Gastroesophageal sphincter (tissue), 4 donors: ENCODE measurements at regions not wholly inside any gene's neighbourhood (a gene's known extent, or its start where the extent isn't known, plus 50 kb on each side); places are given as distances from the start of the nearest gene placed in this dataset.

ENCODE experiments used
- ATAC-seq: fragments of 150-250 bp; one replicate; pipeline ENCODE4 v1.9.1; 2016; ENCODE audit warnings: mild to moderate bottlenecking, moderate library complexity
- H3K27ac ChIP-seq, 4 donors: fragments of 200-600 bp; sonication (generic) in 3 of 4; 1 replicate in 3 of 4; 2 replicates in 1 of 4; pipeline ENCODE4 v1.5.1; 2016 to 2019
- H3K27me3 ChIP-seq: fragments of 200-600 bp; sonication (generic); one replicate; pipeline ENCODE4 v1.5.1; 2019
- H3K36me3 ChIP-seq, 2 donors: fragments of 200-600 bp; sonication (generic); one replicate each; pipeline ENCODE4 v1.5.1; 2019; ENCODE audit warnings: control low read depth in 1 of 2
- H3K4me1 ChIP-seq, 3 donors: fragments of 200-600 bp; sonication (generic); 1 replicate in 2 of 3; 2 replicates in 1 of 3; pipeline ENCODE4 v1.5.1; 2016 to 2019; ENCODE audit warnings: control low read depth in 2 of 3
- H3K4me3 ChIP-seq, 2 donors: fragments of 200-600 bp; sonication (generic); one replicate each; pipeline ENCODE4 v1.5.1; 2019; ENCODE audit warnings: mild to moderate bottlenecking in 1 of 2, moderate library complexity in 1 of 2
- H3K9me3 ChIP-seq, 3 donors: fragments of 200-600 bp; sonication (generic); one replicate each; pipeline ENCODE4 v1.5.1; 2017 to 2019; ENCODE audit warnings: control low read depth in 2 of 3
- EP300 ChIP-seq: sonication (generic); formaldehyde crosslinking; IDR thresholded peaks from one replicate; pipeline ENCODE4 v1.6.1; 2017; ENCODE audit warnings: antibody characterized with exemption, mild to moderate bottlenecking
- POLR2A ChIP-seq, 2 donors: fragments of 450-650 bp; IDR thresholded peaks; one replicate each; pipeline ENCODE4 v1.6.1; 2017; ENCODE audit warnings: antibody characterized with exemption in 2 of 2, mild to moderate bottlenecking in 2 of 2, moderate library complexity in 1 of 2
- POLR2AphosphoS5 ChIP-seq: sonication (generic); formaldehyde crosslinking; IDR thresholded peaks from one replicate; pipeline ENCODE4 v1.6.1; 2017; ENCODE audit warnings: antibody characterized with exemption
- WGBS, 2 donors: methylation state at CpG; one replicate each; pipeline ENCODE4 v1.1.5; 2018; ENCODE audit warnings: low coverage in 1 of 2; 5-methylcytosine and 5-hydroxymethylcytosine counted together
- TF ChIP-seq, protein P1 (sequence below), 4 experiments: fragments of 200-600 bp in 2 of 4; fragments of 450-650 bp in 2 of 4; sonication (generic) in 1 of 4; IDR thresholded peaks; one replicate each; pipeline ENCODE4 v1.5.1; 2017 to 2019; ENCODE audit warnings: antibody characterized with exemption in 4 of 4, mild to moderate bottlenecking in 2 of 4, moderate library complexity in 2 of 4

DNA sequence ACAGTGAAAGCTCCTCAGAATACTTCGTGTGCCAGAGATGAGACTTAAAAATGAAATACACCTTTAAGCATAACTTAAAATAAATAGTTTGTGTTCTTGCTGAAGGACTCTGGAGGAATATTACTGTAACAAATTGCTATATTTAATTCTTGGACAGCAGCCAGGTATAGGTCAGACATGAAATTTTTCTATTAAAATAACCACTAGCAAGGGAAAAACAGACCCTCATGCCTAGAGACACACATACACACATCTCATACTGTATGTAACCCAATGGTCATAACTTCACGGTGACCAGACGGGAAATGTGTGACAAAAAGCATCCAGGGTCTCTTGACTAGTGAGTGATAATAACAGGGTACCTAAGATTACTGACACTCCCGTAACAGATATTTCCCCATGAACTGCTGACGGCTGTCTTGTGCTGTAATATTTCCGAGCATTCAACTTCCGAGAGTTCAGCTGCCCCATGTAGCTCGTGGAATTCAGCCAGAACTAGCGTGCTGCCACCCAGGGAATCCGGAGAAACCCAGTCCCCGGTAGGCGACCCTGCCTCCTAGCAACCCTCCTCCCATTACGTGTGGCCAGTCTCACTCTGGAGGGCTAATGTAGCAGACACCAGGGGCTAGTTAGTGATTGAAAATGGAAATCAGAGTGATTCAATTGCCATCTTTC is 2295.1 kb upstream of the WWC1 start:
- peak overlapping the region in 1 of 2 donors; percentile 7 for H3K4me3 ChIP-seq
- peaks cover 0 to 8% (median 0%) of the 10 kb centered on the region in 3 donors for H3K4me1 ChIP-seq
- ATAC-seq: peak; percentile 34

DNA sequence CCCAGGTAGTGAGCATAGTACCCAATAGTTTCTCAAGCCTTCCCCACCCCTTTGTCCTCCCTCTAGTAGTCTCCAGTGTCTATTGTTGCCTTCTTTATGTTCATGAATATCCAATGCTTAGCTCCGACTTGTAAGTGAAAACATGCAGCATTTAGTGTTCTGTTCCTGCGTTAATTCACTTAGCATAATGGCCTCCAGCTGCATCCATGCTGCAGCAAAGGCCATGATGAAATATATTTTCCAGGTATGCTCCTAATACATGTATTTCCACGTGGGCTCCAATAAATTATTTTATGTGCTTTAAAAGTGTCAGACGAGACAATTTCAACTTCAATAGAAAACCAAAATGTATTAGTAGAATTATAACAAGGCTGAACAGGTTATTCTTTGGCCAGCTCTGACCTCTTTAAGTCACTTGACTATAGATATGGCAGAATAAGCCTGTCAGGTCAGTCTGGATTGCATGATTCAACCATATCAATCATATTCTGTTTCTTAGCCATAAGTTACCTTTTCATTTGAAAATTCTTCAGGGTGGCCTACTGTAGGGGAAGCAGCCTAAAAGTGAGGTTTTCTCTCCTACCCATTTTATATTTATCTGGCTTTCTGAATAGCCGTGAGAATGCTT is 2291.6 kb upstream of the WWC1 start:
- no peak for ATAC-seq

More for the DNA sequence above, 2295.1 kb upstream of the WWC1 start:
- Histone ChIP-seq H3K27me3 (peaks cover 4% of the 10 kb centered on the region), H3K9me3 (no peaks in the 10 kb centered on the region), H3K36me3 (no peaks in the 10 kb centered on the region), H3K27ac (no peak overlapping the region)
- TF ChIP-seq, protein P1, sequence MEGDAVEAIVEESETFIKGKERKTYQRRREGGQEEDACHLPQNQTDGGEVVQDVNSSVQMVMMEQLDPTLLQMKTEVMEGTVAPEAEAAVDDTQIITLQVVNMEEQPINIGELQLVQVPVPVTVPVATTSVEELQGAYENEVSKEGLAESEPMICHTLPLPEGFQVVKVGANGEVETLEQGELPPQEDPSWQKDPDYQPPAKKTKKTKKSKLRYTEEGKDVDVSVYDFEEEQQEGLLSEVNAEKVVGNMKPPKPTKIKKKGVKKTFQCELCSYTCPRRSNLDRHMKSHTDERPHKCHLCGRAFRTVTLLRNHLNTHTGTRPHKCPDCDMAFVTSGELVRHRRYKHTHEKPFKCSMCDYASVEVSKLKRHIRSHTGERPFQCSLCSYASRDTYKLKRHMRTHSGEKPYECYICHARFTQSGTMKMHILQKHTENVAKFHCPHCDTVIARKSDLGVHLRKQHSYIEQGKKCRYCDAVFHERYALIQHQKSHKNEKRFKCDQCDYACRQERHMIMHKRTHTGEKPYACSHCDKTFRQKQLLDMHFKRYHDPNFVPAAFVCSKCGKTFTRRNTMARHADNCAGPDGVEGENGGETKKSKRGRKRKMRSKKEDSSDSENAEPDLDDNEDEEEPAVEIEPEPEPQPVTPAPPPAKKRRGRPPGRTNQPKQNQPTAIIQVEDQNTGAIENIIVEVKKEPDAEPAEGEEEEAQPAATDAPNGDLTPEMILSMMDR (IDR thresholded peaks at IDR 0.05): no peak
- TF ChIP-seq POLR2AphosphoS5 (no peak), POLR2A (IDR thresholded peaks at IDR 0.05) (no peak), EP300 (no peak)
- WGBS, 2 donors: 15 to 18% methylated on average over 5 to 7 of the region's 13 CpGs

DNA sequence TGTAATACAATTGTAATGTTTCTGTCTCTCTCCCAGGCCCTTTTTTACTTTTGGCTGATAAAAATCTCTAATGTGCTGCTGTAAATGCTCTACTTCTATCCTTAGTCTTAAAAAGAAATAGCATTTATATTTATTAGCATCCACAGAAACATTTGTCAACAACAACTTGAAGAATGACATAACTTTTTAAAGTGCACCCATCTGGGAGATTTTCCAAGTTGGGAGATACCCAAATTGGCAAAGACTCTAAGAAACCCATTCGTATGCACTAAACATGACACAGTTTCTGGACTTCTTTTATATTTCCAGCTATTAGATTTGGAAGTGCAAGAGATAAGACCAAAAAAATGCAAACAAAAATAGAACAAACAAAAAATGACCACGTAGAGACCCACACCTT is 2287.4 kb upstream of the WWC1 start:
- WGBS, 2 donors: 15% methylated on average over 2 of the region's 2 CpGs
- Histone ChIP-seq H3K36me3 (no peaks in the 10 kb centered on the region), H3K4me3 (no peak overlapping the region), H3K4me1 (peaks cover 0 to 6% (median 0%) of the 10 kb centered on the region in 3 donors), H3K9me3 (no peaks in the 10 kb centered on the region), H3K27me3 (no peaks in the 10 kb centered on the region), H3K27ac (no peak overlapping the region)
- TF ChIP-seq POLR2A (IDR thresholded peaks at IDR 0.05): no peak
- TF ChIP-seq, protein P1 (IDR thresholded peaks at IDR 0.05): no peak
- TF ChIP-seq EP300: no peak
- TF ChIP-seq POLR2AphosphoS5: no peak
- no peak for ATAC-seq

More for the DNA sequence above, 2291.6 kb upstream of the WWC1 start:
- no peaks in the 10 kb centered on the region for H3K27me3 ChIP-seq
- peaks cover 0 to 14% (median 0%) of the 10 kb centered on the region in 3 donors for H3K4me1 ChIP-seq
- H3K4me3 ChIP-seq: no peak overlapping the region
- no peak overlapping the region for H3K27ac ChIP-seq
- TF ChIP-seq POLR2AphosphoS5 (no peak), EP300 (no peak), POLR2A (IDR thresholded peaks at IDR 0.05) (no peak)
- TF ChIP-seq, protein P1 (IDR thresholded peaks at IDR 0.05): no peak
- whole genome bisulfite sequencing, 2 donors: 75 to 93% methylated on average over 3 to 5 of the region's 5 CpGs
- H3K9me3 ChIP-seq: no peaks in the 10 kb centered on the region
- H3K36me3 ChIP-seq: no peaks in the 10 kb centered on the region

DNA sequence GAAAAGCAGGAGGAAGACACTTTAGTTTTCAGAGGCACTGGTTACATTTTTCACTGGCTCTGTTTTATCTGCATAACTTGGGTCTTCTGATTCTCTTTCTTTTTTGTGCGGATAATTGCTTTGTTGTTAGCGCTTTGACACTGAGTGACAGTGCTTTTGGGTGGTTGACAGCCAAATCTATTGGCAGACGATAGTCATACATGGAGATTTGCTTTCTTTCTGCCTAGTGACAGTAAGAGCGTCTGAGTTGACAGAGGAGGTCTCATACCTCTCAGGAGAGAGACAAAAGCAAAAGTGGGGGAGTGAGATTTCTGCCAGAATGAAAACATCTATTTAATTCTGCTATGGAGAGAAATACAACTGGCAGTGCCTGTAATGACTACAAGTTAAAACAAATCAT is 2278.0 kb upstream of the WWC1 start:
- ATAC-seq: no peak
- Histone ChIP-seq H3K36me3 (no peaks in the 10 kb centered on the region), H3K4me1 (no peaks in the 10 kb centered on the region), H3K27me3 (no peaks in the 10 kb centered on the region), H3K4me3 (no peak overlapping the region), H3K9me3 (no peaks in the 10 kb centered on the region), H3K27ac (no peak overlapping the region)
- 76 to 90% methylated on average over 3 to 4 of the region's 4 CpGs for WGBS, 2 donors
- TF ChIP-seq POLR2AphosphoS5 (no peak), POLR2A (IDR thresholded peaks at IDR 0.05) (no peak), EP300 (no peak)
- TF ChIP-seq, protein P1 (IDR thresholded peaks at IDR 0.05): no peak

DNA sequence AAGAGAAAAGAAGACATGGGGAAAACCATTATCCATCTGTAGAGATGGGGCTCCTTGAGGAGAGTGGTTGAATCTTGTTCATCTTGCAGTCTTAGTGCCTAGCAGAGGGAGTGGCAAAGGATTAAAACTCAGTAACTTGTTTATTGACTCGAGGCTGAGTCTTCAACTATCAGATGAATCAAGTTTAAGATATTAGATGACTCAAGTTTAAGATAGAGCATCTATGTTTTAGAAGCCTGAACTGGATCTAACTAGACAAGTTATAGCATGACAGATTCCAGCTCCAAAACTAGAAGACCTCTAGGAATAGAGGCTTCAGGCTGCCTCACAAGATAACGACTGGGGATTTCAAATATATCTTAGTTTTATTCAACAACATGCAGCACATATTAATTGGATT is 2277.2 kb upstream of the WWC1 start:
- WGBS, 2 donors: 43 to 47% methylated on average over 2 of the region's 2 CpGs
- no peak for TF ChIP-seq POLR2AphosphoS5
- TF ChIP-seq EP300: no peak
- TF ChIP-seq POLR2A (IDR thresholded peaks at IDR 0.05): no peak
- TF ChIP-seq, protein P1 (IDR thresholded peaks at IDR 0.05): no peak

More for the DNA sequence above, 2277.2 kb upstream of the WWC1 start:
- ATAC-seq: no peak
- Histone ChIP-seq H3K4me3 (no peak overlapping the region), H3K36me3 (no peaks in the 10 kb centered on the region), H3K9me3 (no peaks in the 10 kb centered on the region), H3K4me1 (no peaks in the 10 kb centered on the region), H3K27ac (no peak overlapping the region), H3K27me3 (no peaks in the 10 kb centered on the region)
